GM19467 (cell line): ENCODE measurements at regions not wholly inside any gene's neighbourhood (a gene's known extent, or its start where the extent isn't known, plus 50 kb on each side); places are given as distances from the start of the nearest gene placed in this dataset.
"Not testable (repeated sequence)": the region's sequence is repeated elsewhere in the genome, so short reads cannot be mapped to it uniquely, and the experiment has no call there.

Experiments
- ATAC-seq: cut with Tn5 transposase; IDR thresholded peaks from one replicate; pipeline ENCODE4 v1.9.1; 2021; ENCODE audit warnings: mild to moderate bottlenecking, moderate library complexity; ENCODE audit not compliant: unreplicated experiment

- not testable (repeated sequence) for ATAC-seq
Measured at GRCh38 chr1:120357046-120357445, 57.8 kb upstream of the NBPF8 start.

- not testable (repeated sequence) for ATAC-seq
Measured at GRCh38 chr1:120356170-120356569, 58.7 kb upstream of the NBPF8 start.

- ATAC-seq = peak; percentile 89
Measured at GRCh38 chr1:120354618-120355184, 60.1 kb upstream of the NBPF8 start.

GRCh38 chr1:120342231-120343073, 72.4 kb upstream of the NBPF8 start:
- ATAC-seq = not testable (repeated sequence)

- not testable (repeated sequence) for ATAC-seq
Measured at GRCh38 chr1:120341756-120342155, 73.1 kb upstream of the NBPF8 start.

- ATAC-seq = not testable (repeated sequence)
Measured at GRCh38 chr1:120340838-120341751, 73.7 kb upstream of the NBPF8 start.

GRCh38 chr1:120315738-120316137, 99.1 kb upstream of the NBPF8 start:
- ATAC-seq = not testable (repeated sequence)

GRCh38 chr1:120311930-120312329, 102.9 kb upstream of the NBPF8 start:
- not testable (repeated sequence) for ATAC-seq

- not testable (repeated sequence) for ATAC-seq
Measured at GRCh38 chr1:120308940-120309578, 105.8 kb upstream of the NBPF8 start.

- not testable (repeated sequence) for ATAC-seq
Measured at GRCh38 chr1:120305046-120305445, 109.8 kb upstream of the NBPF8 start.

GRCh38 chr1:120304341-120304740, 110.5 kb upstream of the NBPF8 start:
- ATAC-seq = not testable (repeated sequence)

GRCh38 chr1:120299433-120300057, 115.3 kb upstream of the NBPF8 start:
- ATAC-seq = not testable (repeated sequence)

- ATAC-seq = not testable (repeated sequence)
Measured at GRCh38 chr1:120298487-120298886, 116.3 kb upstream of the NBPF8 start.

- not testable (repeated sequence) for ATAC-seq
Measured at GRCh38 chr1:120297345-120297953, 117.4 kb upstream of the NBPF8 start.

- ATAC-seq = not testable (repeated sequence)
Measured at GRCh38 chr1:120290105-120290504, 113.8 kb upstream of the SEC22B start.

- not testable (repeated sequence) for ATAC-seq
Measured at GRCh38 chr1:120289601-120290074, 113.3 kb upstream of the SEC22B start.

GRCh38 chr1:120288814-120289600, 112.7 kb upstream of the SEC22B start:
- not testable (repeated sequence) for ATAC-seq

- ATAC-seq = not testable (repeated sequence)
Measured at GRCh38 chr1:120288167-120288566, 111.8 kb upstream of the SEC22B start.
